Left cardiac atrium (tissue), 4 donors: ENCODE measurements at regions not wholly inside any gene's neighbourhood (a gene's known extent, or its start where the extent isn't known, plus 50 kb on each side); places are given as distances from the start of the nearest gene placed in this dataset.

ENCODE experiments used
- ATAC-seq, 2 donors: fragments of 200-7000 bp; cut with Tn5 transposase; one replicate each; pipeline ENCODE4 v1.9.1; 2020; ENCODE audit warnings: mild to moderate bottlenecking in 2 of 2, moderate library complexity in 2 of 2
- DNase-seq: peaks from one replicate; pipeline ENCODE4 v3.0.0-alpha.2; 2020
- intact Hi-C, 2 donors: fragments of 100-400 bp; cut with DNase I; formaldehyde crosslinking; loops; one replicate each; pipeline versions ENCODE4 v1.14.1 to v1.15.1; 2022 to 2023
- donor health status: DM: no; HTN: yes; CAD: no.
- donor health status: DM: no; HTN: yes; CAD: no; lungs with severe emphysema.
- donor health status: DM: yes; HTN: yes; CAD: no.
- donor health status: Dilated cardiomyopathy.

GRCh38 chr2:198253995-198254394, 449.6 kb downstream of the PLCL1 start:
- no peak for DNase-seq
- intact Hi-C loops: no loop called here
- no peak for ATAC-seq

- intact Hi-C loops: no loop called here
- DNase-seq (no peak), ATAC-seq (no peak)
Observed at GRCh38 chr2:198252472-198252871, 448.1 kb downstream of the PLCL1 start.

DNA sequence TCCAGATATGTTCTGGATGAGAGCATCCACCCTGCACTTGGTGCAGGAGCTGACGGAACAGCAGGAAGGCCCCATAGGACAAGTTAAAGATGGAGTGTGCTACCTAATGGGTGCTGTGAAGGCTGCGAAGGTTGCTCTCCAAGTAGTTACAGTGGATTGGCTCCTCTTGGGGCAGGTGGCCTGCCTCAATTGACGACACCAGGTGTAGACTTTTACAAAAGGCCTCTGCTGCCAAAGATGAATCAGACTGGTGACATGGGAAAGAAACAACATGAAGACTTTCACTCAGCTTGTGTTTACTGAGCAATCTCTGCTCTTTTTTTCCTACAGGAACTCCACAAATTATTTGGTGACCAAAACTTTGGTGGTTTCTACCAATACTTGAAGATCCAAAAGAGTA, 437.7 kb downstream of the PLCL1 start:
- ATAC-seq (no peak), DNase-seq (no peak)
- intact Hi-C loops: no loop called here

DNA sequence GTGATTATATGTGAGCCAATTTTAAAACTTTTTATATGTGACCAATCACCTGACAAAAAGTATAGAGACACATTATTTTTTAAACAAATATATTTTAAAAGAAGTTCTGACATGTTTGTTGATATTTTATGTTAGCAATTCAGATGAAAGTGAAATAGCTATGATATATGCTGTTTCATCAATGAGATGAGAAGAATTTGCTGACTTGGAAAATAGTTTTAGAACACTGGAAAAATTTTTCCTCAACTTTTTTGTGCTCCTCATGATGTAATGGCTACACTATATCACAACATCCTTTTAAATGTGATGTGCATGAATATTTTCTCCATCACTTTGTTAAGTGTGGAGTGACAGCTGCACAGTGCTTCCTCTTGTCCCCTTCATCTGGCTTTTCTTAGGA, 434.0 kb downstream of the PLCL1 start:
- intact Hi-C loops: no loop called here
- ATAC-seq (no peak), DNase-seq (no peak)

DNA sequence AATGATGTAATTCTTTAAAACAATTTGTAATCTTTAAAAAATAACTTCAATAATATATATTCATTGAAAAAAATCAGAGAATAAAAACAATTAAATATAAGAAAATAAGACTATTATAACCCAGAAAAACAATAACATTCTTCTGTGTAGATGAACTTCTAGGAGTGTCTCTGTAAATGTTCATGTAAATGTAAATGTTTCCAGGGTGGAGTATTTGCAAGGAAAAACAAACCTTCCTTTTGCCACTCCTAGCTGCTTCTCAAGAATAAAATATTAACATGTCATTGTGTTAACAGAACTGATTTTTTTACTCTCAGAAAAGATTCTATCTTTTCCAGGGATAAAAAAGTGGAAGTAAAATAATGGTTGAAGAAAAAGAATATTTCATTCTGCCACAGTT, 431.9 kb downstream of the PLCL1 start:
- ATAC-seq (no peak), DNase-seq (no peak)
- intact Hi-C loops: no loop called here

DNA sequence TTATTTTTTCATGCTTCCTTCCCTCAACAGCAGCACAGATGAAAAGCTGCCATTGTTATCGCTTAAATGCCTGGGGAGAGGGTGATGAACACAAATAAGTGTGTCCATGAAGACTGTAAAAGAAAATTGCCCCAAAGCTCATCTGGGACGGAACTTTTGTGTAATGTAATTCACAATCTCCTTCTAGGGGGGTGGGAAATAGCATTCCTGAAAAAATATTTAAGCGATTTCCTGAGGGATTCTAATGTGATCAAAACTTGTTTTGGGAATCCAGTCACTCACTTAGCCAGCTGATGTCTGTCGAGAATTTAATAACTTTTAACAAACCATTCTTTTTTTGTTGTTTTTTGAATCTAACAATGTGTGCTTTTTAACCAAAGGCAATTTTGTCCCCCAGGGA, 427.9 kb downstream of the PLCL1 start:
- DNase-seq (no peak), ATAC-seq (no peak)
- intact Hi-C loops: no loop called here

DNA sequence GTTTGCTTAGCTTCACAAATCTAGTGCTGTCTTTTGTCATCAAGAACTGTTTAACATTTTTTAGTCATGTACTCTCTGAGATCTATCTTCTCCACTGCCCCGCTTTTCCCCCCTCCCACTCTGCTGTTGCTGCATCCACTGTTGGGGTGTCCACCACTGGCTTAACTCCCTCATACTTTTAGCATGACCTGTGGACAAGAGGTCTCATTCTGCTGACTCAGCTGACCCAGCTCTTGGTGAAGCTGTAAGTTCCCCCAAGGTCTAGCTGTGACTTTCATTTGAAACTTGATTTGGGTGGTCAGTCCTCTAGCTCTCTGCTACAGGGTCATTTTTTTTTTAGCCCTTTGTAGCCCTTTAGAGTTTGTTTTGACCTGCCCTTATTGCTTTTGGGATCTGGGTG, 427.2 kb downstream of the PLCL1 start:
- no peak for ATAC-seq
- intact Hi-C loops: no loop called here
- DNase-seq: no peak

GRCh38 chr2:198220763-198221610, 416.6 kb downstream of the PLCL1 start:
- intact Hi-C loops: no loop called here
- DNase-seq (no peak), ATAC-seq (no peak)

DNA sequence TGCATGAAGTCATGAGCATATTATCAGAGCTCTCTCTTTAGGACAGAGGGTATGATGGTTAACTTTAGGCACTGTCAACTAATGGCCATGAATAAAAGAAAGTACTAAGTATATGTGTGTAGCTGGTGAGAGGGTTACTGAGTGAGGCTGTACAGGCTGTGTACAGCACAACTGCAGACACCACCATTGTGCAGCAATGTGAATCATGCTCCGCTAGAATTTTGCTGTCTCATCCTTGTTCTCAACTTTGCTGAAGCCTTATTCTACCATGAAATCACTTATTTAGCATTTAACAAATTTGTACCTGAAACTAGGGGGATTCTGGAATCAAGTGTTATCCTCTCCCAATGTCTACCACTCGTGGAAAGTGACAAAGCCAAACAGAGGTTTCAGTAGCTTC, 414.9 kb downstream of the PLCL1 start:
- ATAC-seq: no peak
- intact Hi-C loops: no loop called here

GRCh38 chr2:198214114-198214596, 409.8 kb downstream of the PLCL1 start:
- intact Hi-C loops: no loop called here
- no peak for ATAC-seq
- DNase-seq: no peak

More for the DNA sequence above, 414.9 kb downstream of the PLCL1 start:
- no peak for DNase-seq

- ATAC-seq (no peak), DNase-seq (no peak)
- intact Hi-C loops: no loop called here
Observed at GRCh38 chr2:198213253-198213652, 408.9 kb downstream of the PLCL1 start.

- DNase-seq: no peak
- intact Hi-C loops: no loop called here
- ATAC-seq: no peak
Observed at GRCh38 chr2:198211706-198212105, 407.3 kb downstream of the PLCL1 start.

DNA sequence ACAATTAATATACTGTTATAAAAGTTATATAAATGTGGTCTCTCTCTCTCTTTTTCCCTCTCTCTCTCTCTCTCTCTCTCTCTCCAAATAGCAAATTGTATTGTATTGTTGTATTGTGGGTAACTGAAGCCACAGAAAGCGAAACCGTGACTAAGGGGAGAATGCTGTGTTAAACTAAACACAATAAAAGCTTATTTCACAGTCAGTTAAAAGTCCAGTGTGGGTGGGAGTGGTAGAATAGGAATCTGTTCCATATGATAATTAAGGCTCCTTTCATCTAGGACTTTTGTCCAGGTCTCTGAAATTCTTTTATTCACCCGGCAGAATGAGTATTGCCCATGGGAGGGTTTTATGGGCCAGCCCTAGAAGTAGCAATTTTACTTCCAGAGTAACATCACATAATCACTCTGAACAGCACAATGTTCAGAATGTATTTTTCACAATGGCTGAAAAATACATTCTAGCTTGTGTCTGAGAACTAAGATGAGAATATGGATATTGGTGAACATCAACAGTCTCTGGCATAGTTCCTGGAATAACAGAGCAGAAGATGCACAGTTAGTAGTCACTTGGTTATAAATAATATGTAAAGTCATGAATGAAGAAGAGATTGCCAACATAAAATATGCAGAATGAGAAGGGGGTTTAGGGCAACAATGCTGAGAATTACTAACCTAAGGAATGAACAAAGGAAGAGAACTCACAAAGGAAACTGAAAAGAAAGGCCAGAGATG, 399.1 kb downstream of the PLCL1 start:
- intact Hi-C loops: no loop called here
- ATAC-seq: no peak
- no peak for DNase-seq
